GM19397 (cell line): ENCODE measurements at regions not wholly inside any gene's neighbourhood (a gene's known extent, or its start where the extent isn't known, plus 50 kb on each side); places are given as distances from the start of the nearest gene placed in this dataset.
"Not testable (repeated sequence)": the region's sequence is repeated elsewhere in the genome, so short reads cannot be mapped to it uniquely, and the experiment has no call there.

ENCODE experiments used
- ATAC-seq: cut with Tn5 transposase; IDR thresholded peaks from one replicate; pipeline ENCODE4 v1.9.1; 2021; ENCODE audit warnings: mild to moderate bottlenecking, moderate library complexity; ENCODE audit not compliant: unreplicated experiment

GRCh38 chr4:45502471-45502870 lies 621.4 kb downstream of the GABRG1 start:
- ATAC-seq: no peak

- no peak for ATAC-seq
Observed at GRCh38 chr4:45484740-45485139, 639.1 kb downstream of the GABRG1 start.

GRCh38 chr4:45482346-45482745 lies 641.5 kb downstream of the GABRG1 start:
- ATAC-seq: no peak

GRCh38 chr4:45477311-45477733 lies 646.5 kb downstream of the GABRG1 start:
- no peak for ATAC-seq

DNA sequence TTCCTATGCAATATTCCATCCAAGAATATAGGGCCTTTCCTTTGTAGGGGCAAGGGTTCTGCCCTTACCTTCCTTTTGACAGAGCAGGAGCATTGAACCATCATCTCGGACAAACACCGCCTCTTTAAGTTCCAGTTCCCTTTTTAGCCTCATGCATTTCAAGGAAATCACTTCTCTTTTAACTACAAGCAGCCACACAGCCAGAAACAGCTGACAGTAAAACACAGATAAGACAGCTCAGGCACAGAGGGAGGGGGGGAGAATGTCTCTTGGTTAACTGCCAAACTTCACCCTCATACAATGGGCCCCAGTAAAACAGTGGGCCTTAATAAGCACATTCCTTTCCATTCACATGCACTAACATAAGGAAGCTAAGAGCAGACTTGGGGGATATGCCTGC lies 648.3 kb downstream of the GABRG1 start:
- ATAC-seq: no peak

- ATAC-seq: no peak
Observed at GRCh38 chr4:45472490-45472889, 651.4 kb downstream of the GABRG1 start.

- ATAC-seq: no peak
Observed at GRCh38 chr4:45471335-45471734, 652.5 kb downstream of the GABRG1 start.

- no peak for ATAC-seq
Observed at GRCh38 chr4:45467157-45467556, 656.7 kb downstream of the GABRG1 start.

- ATAC-seq: not testable (repeated sequence)
Observed at GRCh38 chr4:45460157-45460556, 663.7 kb downstream of the GABRG1 start.

DNA sequence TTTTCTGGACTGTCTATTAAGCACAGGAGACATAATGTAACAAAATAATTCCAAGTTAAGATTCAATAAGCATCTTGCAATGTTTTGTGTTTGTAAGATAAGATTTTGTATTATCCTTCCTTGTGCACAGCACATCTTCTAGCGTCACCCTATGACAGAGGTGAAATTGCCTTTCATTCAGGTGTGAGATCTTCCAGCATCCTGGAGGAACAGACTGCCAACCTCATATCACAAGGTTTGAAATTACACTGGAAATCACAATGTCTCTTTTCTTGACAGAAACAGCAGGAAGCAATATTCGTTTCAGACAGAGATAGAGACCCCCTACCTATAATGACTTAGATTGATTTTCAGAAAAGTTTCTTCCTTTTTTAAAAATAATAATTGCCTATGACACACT lies 668.6 kb downstream of the GABRG1 start:
- ATAC-seq: no peak

DNA sequence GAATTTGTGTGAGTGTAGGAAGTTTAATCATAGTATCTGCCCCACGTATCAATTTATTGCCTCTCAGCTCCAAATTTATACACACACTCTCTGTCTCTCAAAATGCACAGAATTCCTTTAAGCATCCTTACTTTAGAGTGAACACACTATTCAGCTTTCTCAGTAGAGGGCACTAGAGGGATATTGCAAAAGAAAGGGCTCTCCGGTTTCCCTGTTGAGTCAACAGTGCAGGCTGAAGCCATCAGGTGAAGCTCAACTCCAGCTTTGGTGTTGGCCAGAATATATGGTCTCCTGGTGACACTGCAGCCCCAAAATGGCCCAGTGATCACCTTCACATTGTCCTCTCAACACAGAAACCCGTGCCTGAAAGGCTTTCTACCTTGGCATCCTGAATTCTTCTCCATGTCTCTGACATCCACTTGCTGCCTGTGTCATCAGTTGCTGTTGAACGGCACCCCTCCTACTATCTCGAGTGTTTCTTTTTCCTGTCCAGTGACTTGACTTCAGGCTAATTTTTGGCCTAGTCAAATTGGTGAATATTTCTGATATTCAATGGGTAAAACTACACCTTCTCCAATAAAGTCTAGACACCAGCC lies 670.5 kb downstream of the GABRG1 start:
- no peak for ATAC-seq

GRCh38 chr4:45442466-45442865 lies 681.4 kb downstream of the GABRG1 start:
- no peak for ATAC-seq

- no peak for ATAC-seq
Observed at GRCh38 chr4:45438047-45438446, 685.8 kb downstream of the GABRG1 start.

GRCh38 chr4:45437381-45437780 lies 686.5 kb downstream of the GABRG1 start:
- ATAC-seq: no peak

DNA sequence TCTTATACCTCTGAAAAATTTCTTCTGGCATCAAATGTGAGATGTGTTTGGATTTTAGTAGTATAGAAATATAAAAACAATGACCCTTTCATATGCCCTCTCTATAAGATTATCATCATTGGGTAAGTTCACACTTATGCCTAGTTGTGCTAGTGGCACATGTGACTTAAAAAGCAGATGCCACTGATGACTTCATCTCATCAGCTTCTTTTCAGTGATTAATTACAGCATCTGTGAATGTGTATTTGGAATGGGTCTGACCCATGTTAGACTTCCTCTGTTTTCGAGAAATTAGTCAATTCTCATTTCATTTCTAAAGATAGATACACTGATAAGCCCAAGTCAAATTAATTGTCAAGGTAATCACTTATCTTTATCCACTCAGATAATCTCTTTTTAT lies 698.7 kb downstream of the GABRG1 start:
- no peak for ATAC-seq

GRCh38 chr4:45423896-45424295 lies 697.5 kb upstream of the GNPDA2 start:
- ATAC-seq: no peak

- ATAC-seq: not testable (repeated sequence)
Observed at GRCh38 chr4:45420091-45420674, 693.8 kb upstream of the GNPDA2 start.

DNA sequence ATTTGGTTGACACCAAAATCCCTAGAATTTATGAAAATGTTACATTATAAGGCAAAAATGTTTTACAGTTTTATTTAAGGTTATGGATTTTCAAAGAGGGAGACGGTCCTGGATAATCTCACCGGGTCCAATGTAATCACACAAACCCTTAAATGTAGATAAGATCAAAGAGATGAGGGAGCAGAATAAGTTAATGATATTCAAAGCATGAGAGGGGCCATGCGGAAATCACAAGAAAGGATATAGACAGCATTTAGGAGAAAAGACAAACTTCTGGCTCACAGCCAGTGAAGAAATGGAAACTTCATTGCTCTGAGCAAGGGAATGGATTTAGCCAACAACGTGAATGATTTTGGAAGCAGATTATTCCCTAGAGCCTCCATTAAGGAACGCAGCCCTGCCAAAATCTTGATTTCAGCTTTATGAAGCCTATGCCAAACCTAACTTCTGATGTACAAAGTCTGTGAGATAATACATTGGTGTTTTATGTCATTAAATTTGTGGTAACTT lies 684.4 kb upstream of the GNPDA2 start:
- no peak for ATAC-seq

DNA sequence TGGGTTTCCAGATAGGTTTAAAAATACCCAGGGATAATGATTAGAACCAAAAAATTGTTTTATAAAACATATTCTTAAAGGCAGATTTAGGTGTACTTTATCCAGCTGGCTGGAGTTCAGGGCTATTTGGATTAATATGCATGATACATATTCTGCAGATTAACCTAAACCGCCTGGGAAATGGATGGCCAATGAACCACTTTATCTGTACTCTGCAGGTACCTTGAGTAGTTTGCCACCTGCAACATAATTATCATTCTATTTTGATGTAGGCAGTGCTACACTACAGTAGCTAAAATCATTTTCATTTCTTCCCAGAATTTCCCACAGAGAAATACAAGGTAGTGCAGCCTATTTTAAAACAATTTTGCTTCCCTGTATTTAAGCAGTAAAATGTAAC lies 683.2 kb upstream of the GNPDA2 start:
- ATAC-seq: no peak

DNA sequence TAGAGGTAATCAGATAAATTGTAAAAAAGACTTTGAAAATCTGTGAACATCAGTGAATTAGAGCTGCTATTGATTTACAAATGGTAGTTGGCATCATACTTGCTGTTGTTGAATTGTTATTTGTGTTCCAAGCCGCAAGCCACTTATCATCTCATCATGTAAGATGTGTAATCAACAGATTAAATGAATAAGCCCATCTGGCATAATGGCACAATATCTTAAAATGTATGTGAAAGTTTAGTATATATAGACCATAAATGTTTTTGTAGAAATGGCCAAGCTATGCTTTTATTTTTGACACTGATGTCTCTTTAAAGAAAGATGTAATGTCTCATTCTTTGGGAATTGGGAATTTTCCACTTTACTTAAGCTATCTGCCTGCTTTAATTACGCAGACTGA lies 682.6 kb upstream of the GNPDA2 start:
- ATAC-seq: no peak

DNA sequence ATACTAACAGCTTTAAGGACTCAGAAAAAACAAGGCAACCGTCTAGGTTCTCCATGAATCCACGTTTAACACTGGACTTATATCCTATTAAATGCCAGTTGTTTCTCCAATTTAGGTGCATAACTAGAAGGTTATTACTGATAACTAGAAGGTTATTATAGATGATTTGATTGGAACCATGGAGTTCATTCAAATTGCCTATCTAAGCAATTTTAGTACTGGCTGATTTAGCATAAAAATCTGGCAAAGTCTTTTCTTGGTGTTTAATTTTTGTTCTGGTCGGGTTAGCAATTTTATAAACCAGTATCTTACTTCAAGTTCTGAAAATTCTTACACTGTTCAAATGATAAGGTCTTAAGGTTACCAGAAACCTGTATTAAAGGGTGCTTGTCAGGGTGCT lies 672.8 kb upstream of the GNPDA2 start:
- ATAC-seq: no peak

DNA sequence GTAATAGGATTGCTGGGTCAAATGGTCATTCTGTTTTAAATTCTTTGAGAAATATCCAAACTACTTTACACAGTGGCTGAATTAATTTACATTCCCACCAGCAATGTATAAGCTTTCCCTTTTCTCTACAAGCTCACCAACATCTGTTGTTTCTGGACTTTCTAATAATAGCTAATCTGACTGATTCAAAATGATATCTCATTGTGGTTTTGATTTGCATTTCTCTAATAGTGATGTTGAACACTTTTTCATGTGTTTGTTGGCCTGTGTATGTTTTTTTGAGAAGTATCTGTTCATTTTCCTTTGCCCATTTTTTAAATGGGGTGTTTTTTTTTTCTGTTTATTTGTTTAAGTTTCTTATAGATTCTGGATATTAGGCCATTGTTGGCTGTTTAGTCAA lies 659.0 kb upstream of the GNPDA2 start:
- ATAC-seq: no peak

- ATAC-seq: no peak
Observed at GRCh38 chr4:45370408-45370807, 644.1 kb upstream of the GNPDA2 start.
